DMS 273 (cell line): ENCODE measurements at regions not wholly inside any gene's neighbourhood (a gene's known extent, or its start where the extent isn't known, plus 50 kb on each side); places are given as distances from the start of the nearest gene placed in this dataset.
A peak's percentile ranks its signal among the peaks of the same experiment; 100 is the strongest.

Experiments
- DNase-seq: peaks from one replicate; lab custom pipeline; 2025; ENCODE audit not compliant: unreplicated experiment; lab: John Stamatoyannopoulos, UW

DNA sequence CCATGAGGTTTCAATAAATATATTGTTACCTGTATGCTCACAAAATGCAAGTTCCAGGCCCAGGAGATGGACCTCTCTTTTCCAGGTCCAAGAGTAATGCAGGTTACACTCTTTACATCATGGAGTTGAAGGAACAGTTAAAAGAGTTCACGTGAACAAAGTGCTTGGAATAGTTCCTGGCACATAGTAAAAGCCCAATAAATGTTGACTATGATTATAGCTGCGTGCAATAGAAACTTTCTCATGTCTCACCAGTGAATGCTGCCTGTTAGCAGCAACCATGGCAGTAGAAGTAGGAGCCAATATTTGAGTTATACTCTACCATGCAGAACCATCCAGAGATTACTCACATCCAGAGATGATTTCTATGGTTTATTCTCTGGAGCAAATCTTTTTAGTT, 707.5 kb downstream of the DHX35 start:
- no peak for DNase-seq

DNA sequence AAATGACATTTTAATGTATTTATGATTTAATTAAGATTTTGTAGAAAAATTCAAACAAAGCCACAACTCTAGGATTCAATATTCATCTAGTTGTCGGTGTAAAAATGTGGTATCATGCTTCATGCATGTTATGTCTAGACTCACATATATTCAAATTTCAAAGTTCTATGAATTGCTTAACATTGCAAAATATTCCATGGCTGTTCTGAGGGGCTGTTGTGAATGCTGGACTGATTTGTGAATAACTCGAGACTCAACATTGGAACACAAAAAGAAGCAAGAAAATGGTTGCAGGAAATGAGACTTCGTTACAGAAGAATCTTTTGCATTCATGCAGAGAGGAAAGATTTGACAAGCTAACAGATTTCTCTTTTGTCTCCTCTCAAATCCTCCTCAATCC, 705.9 kb downstream of the DHX35 start:
- DNase-seq = no peak

DNA sequence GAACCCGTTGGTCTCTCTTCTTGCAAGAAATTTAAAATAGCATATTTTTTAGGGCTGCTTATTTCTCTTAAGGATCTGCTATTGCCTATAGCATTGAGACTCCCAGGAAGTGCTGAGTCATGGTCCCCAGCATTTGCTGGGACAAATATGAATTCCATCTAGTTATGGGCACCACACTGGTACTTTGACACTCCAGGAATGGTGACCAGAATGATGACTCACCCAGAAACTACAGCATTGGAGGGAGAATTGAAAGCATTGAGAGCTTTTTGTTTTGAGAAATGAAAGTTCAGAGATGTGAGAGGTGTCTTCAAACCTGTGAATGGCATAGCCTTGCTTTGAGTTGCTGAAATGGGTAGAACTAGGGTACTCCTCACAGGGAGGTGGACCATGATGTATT, 699.7 kb downstream of the DHX35 start:
- no peak for DNase-seq

DNA sequence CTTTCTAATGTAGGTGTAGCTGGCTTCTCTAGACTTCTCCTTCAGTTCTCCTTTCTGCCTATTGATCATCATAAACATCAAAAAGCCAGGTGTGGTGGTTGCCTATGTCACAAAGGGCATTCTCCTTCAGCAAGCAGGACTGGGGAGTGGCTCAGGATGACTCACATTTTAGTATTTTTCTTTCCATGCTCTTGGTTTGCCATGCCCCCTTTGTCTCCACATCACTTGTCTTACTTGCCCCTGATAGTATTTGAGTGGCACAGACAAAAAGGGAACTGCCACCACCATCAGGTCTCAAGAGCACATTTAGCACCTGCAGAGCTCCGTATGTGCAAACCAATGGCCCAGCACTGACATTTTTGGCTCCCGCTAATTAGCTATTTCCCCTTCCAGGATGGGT, 698.8 kb downstream of the DHX35 start:
- no peak for DNase-seq

DNA sequence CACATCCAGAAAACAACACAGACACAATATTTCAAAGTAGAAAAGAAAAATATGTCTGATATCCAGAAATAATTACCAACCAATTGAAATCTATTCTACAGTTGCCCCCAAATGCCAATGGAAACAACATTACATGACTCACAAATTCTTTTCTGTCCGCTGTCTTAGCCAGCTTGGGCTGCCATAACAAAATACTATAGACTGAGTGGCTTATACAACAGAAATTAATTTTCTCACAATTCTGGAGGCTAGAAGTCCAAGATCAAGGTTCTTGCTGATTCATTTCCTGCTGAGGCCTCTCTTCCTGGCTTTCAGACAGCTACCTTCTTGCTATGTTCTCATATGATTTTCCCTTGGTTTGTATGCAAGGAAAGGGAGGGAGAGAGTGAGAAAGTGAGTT, 698.1 kb downstream of the DHX35 start:
- no peak for DNase-seq

DNA sequence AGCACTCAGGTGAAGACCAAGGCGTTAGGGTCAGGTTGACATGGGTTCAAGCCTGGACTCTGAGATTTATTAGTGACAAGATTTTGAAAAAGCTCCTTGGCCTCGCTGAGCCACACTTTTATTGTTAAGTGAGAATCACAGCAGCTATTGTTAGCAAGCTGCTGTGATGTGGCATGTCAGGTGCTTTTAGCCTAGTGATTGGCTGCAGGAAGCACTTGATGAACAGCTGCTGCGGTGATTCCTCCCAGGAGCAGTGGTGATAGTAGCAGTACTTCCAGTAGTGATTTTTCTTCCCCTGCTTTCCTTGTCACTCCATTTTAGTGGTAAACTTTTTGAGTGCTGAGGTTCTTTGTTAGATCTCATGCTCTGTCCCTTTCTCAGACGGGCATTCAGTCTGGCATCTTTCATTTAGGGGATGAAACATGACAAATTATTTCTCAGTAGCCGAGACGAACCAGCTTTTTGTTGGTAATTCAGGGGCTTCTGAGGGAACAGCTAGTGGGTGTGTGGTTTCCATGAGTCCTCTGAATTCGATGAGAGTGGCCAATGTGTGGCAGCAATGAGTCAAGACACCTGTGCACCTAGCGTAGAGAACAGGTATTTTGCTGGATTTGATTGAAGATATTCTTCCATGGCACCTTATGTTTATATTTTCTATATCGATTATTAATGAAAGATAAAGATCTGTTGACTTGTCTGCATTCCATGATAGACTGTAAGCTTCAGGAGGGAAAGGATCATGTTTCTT, 696.7 kb downstream of the DHX35 start:
- DNase-seq = no peak

DNA sequence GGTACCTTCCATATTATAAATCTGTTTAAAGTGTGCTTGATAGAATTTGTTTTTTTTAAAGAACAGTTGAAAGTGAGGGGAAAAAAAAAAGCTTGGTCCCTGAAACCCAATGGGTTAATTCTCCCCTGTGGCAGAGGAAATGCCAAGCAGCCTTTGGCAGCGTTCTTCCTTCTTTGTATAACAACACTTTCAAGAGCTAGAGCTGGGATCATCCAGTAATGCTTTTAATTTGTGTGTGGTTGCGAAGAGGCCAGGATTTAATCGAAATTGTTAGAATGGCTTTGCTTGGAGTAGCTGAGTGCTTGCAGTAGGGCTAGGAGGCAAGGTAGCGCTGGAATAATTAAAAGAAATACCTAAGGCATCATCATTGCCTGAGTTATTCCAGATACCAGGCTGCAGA, 692.0 kb downstream of the DHX35 start:
- DNase-seq = no peak

DNA sequence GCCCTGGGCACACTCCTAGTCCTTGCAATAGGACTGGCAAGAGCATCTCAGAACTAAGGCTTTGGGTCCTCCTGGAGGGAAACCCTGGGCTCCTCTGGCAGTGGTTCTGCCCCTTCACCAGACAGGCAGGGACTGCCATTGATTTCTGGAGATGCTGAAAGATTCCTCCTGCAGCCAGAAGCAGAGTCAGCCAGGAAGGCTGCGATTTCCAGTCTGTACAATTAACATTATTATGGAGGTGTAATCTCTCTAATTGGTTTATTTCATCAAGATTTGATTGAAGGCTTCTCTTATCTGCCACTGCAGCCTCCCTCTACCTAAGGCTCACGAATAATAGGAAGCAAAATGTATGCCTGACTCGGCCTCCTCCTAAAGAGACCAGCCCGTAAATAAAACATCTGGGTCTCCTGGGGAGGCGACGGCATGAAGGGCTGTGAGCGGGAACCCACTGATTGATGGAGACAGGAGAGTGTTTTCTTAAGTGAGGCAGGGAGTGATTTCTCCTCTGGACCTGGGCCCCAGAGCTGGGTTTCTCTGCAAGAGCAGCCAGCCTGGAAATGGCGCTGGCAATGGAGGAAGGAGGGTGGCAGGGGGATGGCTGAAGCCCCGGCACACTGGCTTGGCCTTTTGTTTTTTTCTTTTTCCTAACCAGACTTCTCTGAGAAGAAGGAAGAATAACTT, 689.6 kb downstream of the DHX35 start:
- DNase-seq = no peak

DNA sequence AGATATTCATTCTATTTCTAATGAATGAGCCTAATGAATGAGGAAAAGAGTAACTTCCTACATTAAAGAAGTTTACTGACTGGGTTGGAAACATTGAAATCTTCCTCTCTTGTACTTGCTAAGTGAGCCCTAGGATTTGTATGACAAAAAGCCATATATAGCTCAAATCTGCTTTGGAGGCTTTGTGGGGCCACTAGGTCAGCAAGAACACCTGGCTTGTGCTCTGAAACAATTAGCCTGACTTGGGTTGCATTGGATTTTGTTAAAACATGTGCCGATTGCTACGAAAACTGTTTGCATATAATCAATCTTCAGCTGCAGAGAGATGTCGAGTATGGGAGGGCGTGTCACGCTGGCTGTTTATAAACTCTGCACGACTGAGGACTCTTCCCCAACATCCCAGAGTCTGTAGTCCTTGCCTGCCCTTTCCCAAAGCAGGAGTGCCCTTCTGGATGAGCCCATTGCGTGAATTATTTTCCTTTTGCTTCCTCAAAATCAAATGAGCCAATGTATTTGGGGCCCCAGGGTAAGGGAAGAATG, 684.8 kb downstream of the DHX35 start:
- no peak for DNase-seq

DNA sequence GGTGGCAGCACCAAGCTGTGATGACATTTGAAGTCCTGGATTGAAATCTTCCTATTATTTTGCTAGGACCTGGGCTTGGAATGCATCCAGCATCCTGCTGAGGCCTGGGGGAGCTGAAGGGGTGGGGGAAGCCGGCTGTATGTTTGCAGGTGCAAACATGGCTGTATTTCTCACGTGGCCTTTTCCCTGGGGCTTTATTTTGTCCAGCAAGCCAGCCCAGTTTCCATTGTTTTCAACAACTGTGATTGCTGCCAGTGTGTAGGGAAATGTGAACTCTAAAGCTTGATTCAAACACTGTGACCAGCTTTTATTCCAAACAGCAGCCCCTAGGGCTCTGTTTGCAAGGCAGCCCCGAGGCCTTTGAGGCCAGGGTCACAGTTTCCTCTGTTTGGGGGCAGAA, 683.0 kb downstream of the DHX35 start:
- DNase-seq = no peak

DNA sequence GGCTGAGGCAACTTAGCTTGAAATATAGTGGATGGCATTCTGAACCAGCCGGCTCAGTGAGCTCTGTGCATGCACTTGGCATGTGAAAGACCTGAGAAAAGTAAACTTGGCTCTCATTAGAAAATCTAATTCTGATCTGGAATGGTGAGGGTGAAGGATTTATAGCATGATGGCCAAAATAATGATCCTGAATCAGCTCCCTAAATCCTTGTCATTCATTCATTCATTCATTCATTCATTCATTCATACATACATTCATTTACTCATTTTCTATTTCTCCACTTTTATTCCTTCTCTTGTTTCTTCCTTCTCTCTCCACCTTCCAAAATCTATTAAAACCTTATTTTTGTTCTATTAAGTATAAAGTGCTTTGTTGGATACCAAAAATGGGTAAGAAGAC, 681.1 kb downstream of the DHX35 start:
- DNase-seq = no peak

DNA sequence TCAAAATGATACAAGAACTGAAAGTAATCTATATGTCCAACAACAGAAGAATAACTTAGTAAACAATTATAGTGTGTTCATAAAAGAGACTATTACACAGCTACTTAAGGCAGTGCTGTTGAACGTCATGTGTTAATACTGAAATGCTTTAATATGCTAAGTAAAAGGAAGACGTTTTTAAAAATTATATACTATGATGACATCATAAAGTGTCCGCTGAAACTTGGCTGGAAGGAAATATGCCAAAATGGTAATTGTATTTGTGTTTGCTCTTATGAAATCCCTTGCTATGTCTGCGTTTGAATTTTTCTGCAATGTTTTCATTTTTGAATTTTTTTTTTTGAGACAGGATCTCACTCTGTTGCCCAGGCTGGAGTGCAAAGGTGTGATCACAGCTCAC, 679.3 kb downstream of the DHX35 start:
- DNase-seq = no peak

DNA sequence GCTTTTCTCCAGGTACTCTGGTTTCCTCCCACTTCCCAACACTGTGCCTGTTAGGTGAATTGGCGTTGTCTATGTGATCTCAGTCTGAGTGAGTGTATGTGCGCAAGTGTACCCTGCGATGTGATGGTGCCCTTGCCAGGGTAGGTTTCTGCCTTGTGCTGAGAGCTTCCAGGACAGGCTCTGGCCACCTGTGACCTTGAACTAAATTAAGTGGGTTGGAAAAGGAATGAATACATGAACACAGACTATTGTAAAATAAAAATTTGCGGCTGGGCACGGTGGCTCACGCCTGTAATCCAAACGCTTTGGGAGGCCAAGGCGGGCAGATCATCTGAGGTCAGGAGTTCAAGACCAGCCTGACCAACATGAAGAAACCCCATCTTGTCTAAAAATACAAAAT, 678.0 kb downstream of the DHX35 start:
- DNase-seq = no peak

DNA sequence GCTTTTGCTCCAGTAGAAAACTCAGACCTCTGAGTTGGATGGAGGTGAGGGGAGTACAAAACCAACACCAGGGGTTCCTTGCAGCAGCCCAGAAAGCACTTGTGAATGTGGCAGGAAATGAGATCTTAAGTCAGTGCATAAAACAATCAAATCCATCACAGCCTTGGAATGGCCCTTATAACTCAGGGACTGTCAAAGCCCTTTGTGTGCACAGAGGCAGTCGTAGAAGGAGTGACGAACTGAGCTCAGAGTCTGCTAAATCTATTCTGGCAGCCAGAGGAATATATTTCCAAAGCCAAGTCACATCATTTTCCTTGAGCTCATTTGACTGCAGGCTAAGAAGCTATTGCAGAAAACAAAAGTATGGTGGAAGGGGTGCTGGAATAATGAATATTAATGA, 676.6 kb downstream of the DHX35 start:
- no peak for DNase-seq

DNA sequence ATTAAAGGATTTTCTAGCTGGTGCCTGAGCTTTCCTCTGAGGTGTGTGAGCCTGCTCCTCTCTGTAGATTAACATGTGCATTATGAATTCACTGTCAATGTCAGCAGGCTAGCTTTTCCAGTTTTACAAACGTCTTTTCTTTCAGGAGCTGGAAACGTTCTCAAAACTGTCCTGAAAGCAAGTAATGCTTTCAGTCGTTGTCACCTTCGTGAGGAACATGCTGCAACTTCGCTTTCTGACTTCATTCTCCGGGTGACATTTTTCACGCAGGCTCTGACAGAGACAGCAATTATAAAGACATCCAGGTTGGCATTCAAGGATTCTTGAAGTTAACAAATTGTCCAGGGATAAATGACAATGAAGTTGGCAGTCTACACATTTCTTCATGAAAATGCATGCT, 671.5 kb downstream of the DHX35 start:
- DNase-seq = no peak

DNA sequence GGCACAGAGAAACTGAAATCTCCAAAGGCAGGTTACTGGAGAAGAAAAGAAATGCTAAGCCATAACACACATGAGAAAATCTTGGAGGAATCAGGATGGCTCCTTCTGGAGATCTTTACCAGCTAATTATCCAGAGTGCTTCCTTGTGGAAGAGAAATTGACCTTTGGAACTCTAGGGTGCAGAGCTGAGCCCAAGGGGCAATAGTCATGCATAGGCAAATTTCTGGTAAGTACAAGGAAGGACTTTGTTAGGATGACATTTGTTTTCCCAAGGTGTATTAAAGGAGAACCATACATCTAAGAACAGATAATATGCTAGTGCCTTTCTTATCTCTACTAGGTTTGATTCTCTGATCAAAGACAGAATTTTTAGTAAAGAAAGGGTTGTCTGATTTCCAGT, 670.6 kb downstream of the DHX35 start:
- DNase-seq = no peak

DNA sequence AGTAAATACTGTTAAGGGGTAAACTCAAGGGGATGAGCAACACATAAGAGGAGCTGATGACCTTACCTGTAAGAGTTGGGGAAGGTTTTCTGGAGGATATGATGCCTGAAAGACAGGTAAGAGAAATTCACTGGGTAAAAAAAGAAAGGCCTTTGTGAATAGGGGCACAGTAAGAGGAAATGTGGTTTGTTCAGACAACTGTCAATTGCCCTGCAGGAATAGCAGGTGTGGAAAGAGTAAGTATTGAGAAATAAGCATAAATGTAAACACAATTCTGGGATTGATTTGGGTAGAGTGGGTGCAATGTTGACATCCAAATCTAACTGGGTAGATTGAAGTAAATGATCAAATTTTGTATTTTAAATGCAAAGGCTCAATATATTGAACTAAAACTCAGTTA, 670.0 kb downstream of the DHX35 start:
- no peak for DNase-seq

DNA sequence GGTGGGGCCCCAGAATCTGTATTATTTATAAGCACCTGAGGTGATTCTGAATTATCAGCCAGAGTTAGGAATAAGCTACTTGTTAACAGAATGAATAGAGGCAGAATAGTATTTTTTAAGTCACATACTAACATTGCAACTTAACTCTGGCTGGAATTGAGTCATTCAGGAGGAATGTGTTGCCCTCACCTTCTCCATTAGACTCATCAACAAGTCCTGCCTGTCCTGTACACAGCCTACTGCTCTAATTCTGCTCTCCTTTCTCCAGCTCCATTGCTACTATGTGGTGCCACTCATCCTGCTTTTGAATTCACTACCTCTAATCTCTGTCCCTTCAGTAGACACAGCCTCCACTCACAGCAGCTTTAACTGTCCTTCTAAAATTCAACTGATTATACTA, 669.4 kb downstream of the DHX35 start:
- no peak for DNase-seq

DNA sequence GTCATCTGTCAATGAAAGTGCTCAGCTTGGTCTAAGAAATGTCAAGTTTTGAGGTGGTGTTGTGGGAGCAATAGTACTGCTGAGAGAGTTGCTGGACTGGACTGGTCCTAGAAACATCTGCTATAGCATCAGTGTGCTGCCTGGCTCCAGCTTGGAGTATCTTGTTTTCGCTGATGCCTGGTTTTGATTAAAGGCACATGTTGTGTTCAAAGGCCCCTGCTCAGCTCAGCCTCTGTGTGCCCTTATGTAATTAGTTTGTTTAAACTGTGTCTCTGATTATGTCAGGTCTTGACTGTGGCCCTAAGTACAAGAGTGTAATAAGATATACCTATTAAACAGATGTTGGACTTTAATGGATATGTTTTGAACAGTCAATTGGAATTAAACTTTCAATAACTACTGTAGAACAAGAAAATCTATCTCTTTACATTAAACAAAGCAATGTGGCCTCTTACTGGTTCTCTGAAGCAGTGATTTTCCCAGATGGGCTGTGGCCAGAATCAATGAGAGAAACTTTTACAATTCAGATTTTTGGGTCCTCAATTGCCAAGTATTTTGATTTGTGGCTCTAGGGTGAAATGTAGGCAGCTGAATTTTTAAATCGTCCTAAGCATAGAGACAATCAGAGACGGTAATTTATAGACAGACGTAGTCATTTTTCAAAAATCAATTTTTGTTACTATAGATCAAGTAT, 668.2 kb downstream of the DHX35 start:
- DNase-seq = peak; percentile 64

DNA sequence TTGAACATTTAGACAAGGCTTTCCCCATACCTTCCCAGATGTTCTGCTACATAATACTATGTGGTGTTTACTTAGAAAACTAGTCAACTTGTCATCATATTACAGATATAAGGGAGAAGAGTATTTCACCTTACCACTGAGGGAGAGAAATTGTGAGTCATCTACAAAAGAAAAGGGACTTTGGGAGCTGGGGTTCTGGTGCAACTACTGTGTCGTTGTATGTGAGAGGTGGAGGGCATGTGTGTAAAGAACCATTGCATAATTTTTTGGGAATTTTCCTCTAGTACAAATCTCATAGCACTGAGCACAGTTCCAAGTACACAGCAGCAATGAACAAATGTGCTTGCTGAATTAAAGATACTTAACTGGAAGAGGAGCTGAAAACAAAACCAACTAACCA, 665.6 kb downstream of the DHX35 start:
- no peak for DNase-seq

DNA sequence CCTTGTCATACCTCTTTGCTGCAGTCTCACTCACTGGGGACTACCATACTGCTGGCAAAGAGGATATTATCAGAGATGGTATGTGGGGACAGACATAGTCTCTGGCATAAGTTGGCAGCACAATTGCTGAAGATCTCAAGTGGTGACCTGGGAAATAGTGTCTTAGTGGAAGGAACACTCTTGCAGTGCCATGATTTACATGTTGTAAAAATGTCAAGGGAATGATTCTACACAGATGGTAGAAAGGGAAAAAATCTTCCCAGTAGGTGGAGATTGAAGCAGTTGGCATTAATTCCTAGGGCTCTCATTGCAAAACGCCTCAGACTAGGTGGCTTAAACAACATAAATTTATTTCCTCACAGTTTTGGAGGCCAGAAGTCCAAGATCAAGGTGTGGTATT, 662.2 kb downstream of the DHX35 start:
- DNase-seq = no peak

DNA sequence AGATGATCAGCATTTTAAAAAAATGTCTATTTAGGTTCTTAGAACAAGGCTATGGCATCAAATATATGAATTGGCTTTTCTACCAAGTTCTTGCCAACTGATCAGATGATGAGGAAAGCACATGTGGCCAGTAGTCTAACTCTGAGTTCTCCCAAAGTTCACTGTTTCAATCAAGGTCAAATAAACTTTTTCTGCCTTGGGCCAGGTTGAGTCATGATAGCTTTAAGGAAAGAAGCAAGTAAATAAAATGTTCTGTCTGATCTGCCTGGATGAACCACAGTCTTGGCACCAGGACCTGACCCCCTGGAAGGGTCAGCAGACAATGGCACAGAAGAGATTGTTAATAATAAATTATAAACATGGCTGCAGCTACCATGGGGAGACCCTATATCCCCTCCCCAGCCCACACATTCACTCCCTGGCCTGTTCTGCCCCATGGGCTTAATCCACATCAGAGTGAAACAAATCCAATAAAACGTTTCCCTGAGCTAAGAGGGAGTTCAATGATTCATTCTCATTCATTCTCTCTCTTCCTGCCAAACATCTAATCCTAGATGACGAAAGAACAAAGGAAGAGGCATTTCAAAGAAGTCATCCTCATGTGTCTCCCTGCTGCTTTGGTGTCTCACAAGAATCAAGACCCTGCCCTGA, 661.6 kb downstream of the DHX35 start:
- DNase-seq = no peak
